Fibroblast of pulmonary artery (primary cell): ENCODE measurements at regions not wholly inside any gene's neighbourhood (a gene's known extent, or its start where the extent isn't known, plus 50 kb on each side); places are given as distances from the start of the nearest gene placed in this dataset.

Experiments
- DNase-seq: peaks from one replicate; pipeline ENCODE4 v3.0.0-alpha.2; 2010; ENCODE audit warnings: low read depth
- H3K4me3 ChIP-seq: replicated peaks from 2 replicates; pipeline ENCODE4 v1.5.1; 2011; ENCODE audit warnings: low read depth, mild to moderate bottlenecking, control low read depth, low read length, moderate library complexity
- TF ChIP-seq, protein P1 (sequence below): IDR thresholded peaks from 2 replicates; pipeline ENCODE4 v1.5.1; 2011; ENCODE audit warnings: mild to moderate bottlenecking, control low read depth, low read length, inconsistent platforms; ENCODE audit errors: missing control alignments

DNA sequence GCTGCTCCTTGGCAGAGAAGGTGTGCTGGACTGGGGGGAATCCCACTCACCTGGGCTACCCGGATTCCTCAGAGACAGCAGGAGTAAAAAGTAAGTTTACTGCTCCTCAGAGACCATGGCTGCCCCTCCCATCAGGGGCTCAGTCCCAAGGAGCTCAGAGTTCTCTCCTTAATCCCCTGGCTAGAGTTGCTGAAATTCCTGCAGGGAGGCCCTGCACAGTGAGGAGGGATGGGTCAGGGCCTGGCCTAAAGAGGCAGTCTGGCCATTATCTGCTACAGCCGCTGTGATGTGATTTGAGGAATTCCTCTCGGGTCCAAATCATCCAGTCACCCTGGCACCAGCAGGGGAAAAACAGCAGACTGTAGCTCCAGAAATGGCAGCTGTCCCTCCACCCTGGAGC, 502.5 kb downstream of the PCDH17 start:
- TF ChIP-seq, protein P1, sequence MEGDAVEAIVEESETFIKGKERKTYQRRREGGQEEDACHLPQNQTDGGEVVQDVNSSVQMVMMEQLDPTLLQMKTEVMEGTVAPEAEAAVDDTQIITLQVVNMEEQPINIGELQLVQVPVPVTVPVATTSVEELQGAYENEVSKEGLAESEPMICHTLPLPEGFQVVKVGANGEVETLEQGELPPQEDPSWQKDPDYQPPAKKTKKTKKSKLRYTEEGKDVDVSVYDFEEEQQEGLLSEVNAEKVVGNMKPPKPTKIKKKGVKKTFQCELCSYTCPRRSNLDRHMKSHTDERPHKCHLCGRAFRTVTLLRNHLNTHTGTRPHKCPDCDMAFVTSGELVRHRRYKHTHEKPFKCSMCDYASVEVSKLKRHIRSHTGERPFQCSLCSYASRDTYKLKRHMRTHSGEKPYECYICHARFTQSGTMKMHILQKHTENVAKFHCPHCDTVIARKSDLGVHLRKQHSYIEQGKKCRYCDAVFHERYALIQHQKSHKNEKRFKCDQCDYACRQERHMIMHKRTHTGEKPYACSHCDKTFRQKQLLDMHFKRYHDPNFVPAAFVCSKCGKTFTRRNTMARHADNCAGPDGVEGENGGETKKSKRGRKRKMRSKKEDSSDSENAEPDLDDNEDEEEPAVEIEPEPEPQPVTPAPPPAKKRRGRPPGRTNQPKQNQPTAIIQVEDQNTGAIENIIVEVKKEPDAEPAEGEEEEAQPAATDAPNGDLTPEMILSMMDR, result no peak
- no peak for DNase-seq

GRCh38 chr13:58134525-58134924, 503.0 kb downstream of the PCDH17 start:
- H3K4me3 ChIP-seq, result no peak overlapping the region
- TF ChIP-seq, protein P1, result no peak

More for the DNA sequence above, 502.5 kb downstream of the PCDH17 start:
- no peak overlapping the region for H3K4me3 ChIP-seq

DNA sequence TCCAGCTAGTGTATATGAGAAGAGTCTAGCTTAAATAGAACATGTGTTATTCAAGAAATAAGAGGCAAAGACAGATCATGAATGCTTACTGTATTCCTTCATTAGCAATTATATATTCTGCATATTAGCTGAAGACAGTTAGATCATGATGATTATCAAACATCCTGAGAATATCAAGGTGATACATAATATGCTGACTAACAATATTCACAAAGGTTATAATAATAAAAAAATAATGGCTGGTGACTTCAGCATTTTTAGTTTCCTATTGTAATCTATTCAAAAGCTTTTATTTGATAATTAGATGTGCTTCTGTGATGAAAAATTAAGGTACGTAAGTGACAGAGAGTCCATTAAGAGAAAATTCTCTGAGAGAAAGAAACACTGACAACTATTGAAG, 511.4 kb downstream of the PCDH17 start:
- TF ChIP-seq, protein P1, result no peak
- no peak overlapping the region for H3K4me3 ChIP-seq
- DNase-seq, result no peak

More at GRCh38 chr13:58134525-58134924, 503.0 kb downstream of the PCDH17 start:
- no peak for DNase-seq

- no peak overlapping the region for H3K4me3 ChIP-seq
- TF ChIP-seq, protein P1, result no peak
Measured at GRCh38 chr13:58144616-58145015, 513.1 kb downstream of the PCDH17 start.

DNA sequence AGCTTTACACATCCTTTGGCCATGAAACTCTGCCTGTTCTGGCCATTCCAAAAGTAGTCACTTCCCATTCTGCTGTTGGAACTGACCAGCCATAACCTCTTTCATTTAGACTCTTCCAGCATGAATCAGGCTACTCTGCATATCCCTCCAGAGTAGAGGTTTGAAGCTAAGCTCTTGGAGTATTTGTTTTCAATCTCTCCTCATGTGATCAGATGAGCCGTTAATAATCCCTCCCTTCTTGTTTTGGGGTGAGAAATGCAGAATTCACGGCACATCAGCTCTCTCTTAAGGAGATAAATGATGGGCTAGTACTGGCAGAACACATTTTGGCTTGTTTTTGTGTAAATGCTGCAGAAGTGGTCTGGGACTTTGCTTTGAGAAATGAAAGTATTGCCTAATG, 519.9 kb downstream of the PCDH17 start:
- TF ChIP-seq, protein P1, result no peak
- DNase-seq, result no peak
- no peak overlapping the region for H3K4me3 ChIP-seq

More at GRCh38 chr13:58144616-58145015, 513.1 kb downstream of the PCDH17 start:
- DNase-seq, result no peak

- no peak overlapping the region for H3K4me3 ChIP-seq
- TF ChIP-seq, protein P1, result no peak
- no peak for DNase-seq
Measured at GRCh38 chr13:58160980-58161379, 529.4 kb downstream of the PCDH17 start.

DNA sequence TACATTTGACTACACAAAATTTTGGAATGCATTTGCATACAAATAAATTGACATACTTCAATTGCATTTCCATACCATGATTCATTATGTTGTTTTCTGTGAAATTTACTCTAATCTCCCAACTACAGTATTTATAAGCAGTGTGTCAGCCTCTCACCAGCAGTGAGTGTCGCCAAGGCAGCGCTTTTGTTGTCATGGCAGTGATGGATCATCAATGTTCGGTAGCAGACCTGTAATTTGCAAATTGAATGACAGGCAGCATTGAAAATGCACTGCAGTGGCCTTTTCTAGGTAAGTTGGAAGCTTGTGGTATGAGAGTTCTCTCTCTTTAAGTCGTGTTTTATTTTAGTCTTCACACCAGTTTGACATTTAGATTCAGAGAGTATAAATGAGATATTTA, 534.1 kb downstream of the PCDH17 start:
- TF ChIP-seq, protein P1, result no peak
- H3K4me3 ChIP-seq, result no peak overlapping the region
- no peak for DNase-seq
